K562 (cell line): ENCODE measurements at regions not wholly inside any gene's neighbourhood (a gene's known extent, or its start where the extent isn't known, plus 50 kb on each side); places are given as distances from the start of the nearest gene placed in this dataset.

Experiments
- ATAC-seq: fragments of 200-7000 bp; cut with Tn5 transposase; 3 replicates; pipeline ENCODE4 v1.9.1; 2020; ENCODE audit warnings: moderate library complexity
- BruUV-seq: library from RNA; stranded (reverse); fragments of 400-500 nt; replicated peaks from 2 replicates; lab custom pipeline; 2021; lab: Mats Ljungman, UMichigan
- CTCF ChIA-PET: fragments of 300-600 bp; formaldehyde crosslinking; extraction: SDS; loops from one replicate; lab custom pipeline; 2021; ENCODE audit warnings: low intra/inter-chr PET ratio; lab: Yijun Ruan, JAX
- POLR2A ChIA-PET: fragments of 300-600, 350-650 bp; sonication (Branson Sonifier 250); formaldehyde crosslinking; extraction: SDS; loops from one replicate; lab custom pipeline; 2021; ENCODE audit warnings: antibody characterized with exemption, inconsistent platforms; lab: Yijun Ruan, JAX
- DNase-seq, 4 experiments: peaks; one replicate each; pipeline versions ENCODE4 v3.0.0 to v3.0.0-alpha.2; 2011 to 2018; ENCODE audit warnings: low spot score in 3 of 4, mixed read lengths in 3 of 4; ENCODE audit errors: extremely low read depth in 1 of 4
- FAIRE-seq: peaks from 2 replicates; lab custom pipeline; 2011; peaks lifted over from hg19 to GRCh38; lab: Jason Lieb, UNC
- H2AFZ ChIP-seq: 2 replicates; pipeline ENCODE4 v1.6.0; 2011; ENCODE audit warnings: low read depth, low read length, control low read depth, inconsistent platforms
- H3K27ac ChIP-seq: fragments of 200-600 bp; 3 replicates; pipeline ENCODE4 v1.8.0; 2011; ENCODE audit warnings: low read depth, mild to moderate bottlenecking, control low read depth, inconsistent platforms, low read length, moderate library complexity, mixed read lengths; ENCODE audit errors: extremely low read depth
- H3K27me3 ChIP-seq, 2 experiments: fragments of 300-600 bp in 1 of 2; 2 replicates in 1 of 2; 3 replicates in 1 of 2; pipeline versions ENCODE4 v1.6.0 to v1.8.0; 2011; ENCODE audit warnings: inconsistent platforms in 2 of 2, low read length in 2 of 2, mild to moderate bottlenecking in 1 of 2, mixed read lengths in 1 of 2, moderate library complexity in 1 of 2; ENCODE audit not compliant: control insufficient read depth in 2 of 2, insufficient read depth in 2 of 2
- H3K36me3 ChIP-seq: fragments of 300-600 bp; 3 replicates; pipeline ENCODE4 v1.8.0; 2011; ENCODE audit warnings: mild to moderate bottlenecking, low read length, inconsistent platforms; ENCODE audit not compliant: control insufficient read depth, insufficient read depth
- H3K4me1 ChIP-seq, 2 experiments: fragments of 200-600 bp in 1 of 2; replicated peaks in 1 of 2; 2 replicates in 1 of 2; 3 replicates in 1 of 2; pipeline versions ENCODE4 v1.5.1 to v1.8.0; 2011; ENCODE audit warnings: inconsistent platforms in 2 of 2, low read length in 2 of 2, mild to moderate bottlenecking in 1 of 2, mixed read lengths in 1 of 2, moderate library complexity in 1 of 2; ENCODE audit not compliant: control insufficient read depth in 2 of 2, insufficient read depth in 2 of 2
- H3K4me2 ChIP-seq: 2 replicates; pipeline ENCODE4 v1.6.1; 2011; ENCODE audit warnings: low read length, control low read depth, inconsistent platforms, mixed read lengths; ENCODE audit not compliant: insufficient read depth
- H3K4me3 ChIP-seq: fragments of 200-600 bp; sonication (generic), shearing (Covaris generic); 2 replicates; pipeline ENCODE4 v1.5.1; 2016; ENCODE audit warnings: control low read depth, inconsistent platforms
- H3K79me2 ChIP-seq: fragments of 200-600 bp; 3 replicates; pipeline ENCODE4 v1.8.0; 2011; ENCODE audit warnings: low read length, inconsistent platforms; ENCODE audit not compliant: control insufficient read depth, insufficient read depth
- H3K9ac ChIP-seq, 2 experiments: 2 replicates each; pipeline versions ENCODE4 v1.6.0 to v1.6.1; 2011; ENCODE audit warnings: low read depth in 2 of 2, low read length in 2 of 2, control low read depth in 1 of 2, inconsistent platforms in 1 of 2, mild to moderate bottlenecking in 1 of 2, mixed read lengths in 1 of 2; ENCODE audit not compliant: insufficient read depth in 1 of 2
- H3K9me1 ChIP-seq: one replicate; pipeline ENCODE4 v1.6.0; 2011; ENCODE audit warnings: inconsistent platforms, mild to moderate bottlenecking, low read length, moderate library complexity; ENCODE audit not compliant: control insufficient read depth, insufficient read depth
- H3K9me3 ChIP-seq: replicated peaks from 2 replicates; pipeline ENCODE4 v1.5.1; 2011; ENCODE audit warnings: low read depth, low read length, inconsistent platforms; ENCODE audit not compliant: control insufficient read depth, insufficient read depth
- H4K20me1 ChIP-seq: replicated peaks from 2 replicates; pipeline ENCODE4 v1.6.1; 2011; ENCODE audit warnings: low read length, inconsistent platforms, mixed read lengths; ENCODE audit not compliant: control insufficient read depth, insufficient read depth
- ASH1L ChIP-seq: fragments of 450-650 bp; IDR thresholded peaks from 2 replicates; pipeline ENCODE4 v1.6.1; 2018; ENCODE audit warnings: borderline replicate concordance, mild to moderate bottlenecking, low read depth; ENCODE audit not compliant: partially characterized antibody
- BRD9 ChIP-seq: fragments of 450-650 bp; IDR thresholded peaks from 2 replicates; pipeline ENCODE4 v1.6.1; 2018; ENCODE audit warnings: low read depth; ENCODE audit not compliant: partially characterized antibody
- DDX20 ChIP-seq: fragments of 450-650 bp; IDR thresholded peaks from 2 replicates; pipeline ENCODE4 v1.6.1; 2016; ENCODE audit warnings: missing genetic modification characterization, low read depth, mild to moderate bottlenecking, missing compliant biosample characterization, moderate library complexity
- KLF13 ChIP-seq: fragments of 450-650 bp; IDR thresholded peaks from 2 replicates; pipeline ENCODE4 v1.6.1; 2016; ENCODE audit warnings: missing genetic modification characterization, low read depth, mild to moderate bottlenecking, missing compliant biosample characterization, moderate library complexity, borderline replicate concordance
- MECOM ChIP-seq: fragments of 250-450 bp; sonication (Bioruptor Pico); IDR thresholded peaks from 2 replicates; pipeline ENCODE4 v1.8.0; 2022; ENCODE audit warnings: inconsistent platforms
- MTA2 ChIP-seq: fragments of 450-650 bp; IDR thresholded peaks from 2 replicates; pipeline ENCODE4 v1.6.1; 2016; ENCODE audit warnings: low read depth
- PHF21A ChIP-seq: fragments of 450-650 bp; IDR thresholded peaks from 2 replicates; pipeline ENCODE4 v1.6.1; 2017; ENCODE audit warnings: low read depth, borderline replicate concordance
- SP1 ChIP-seq: sonication (generic); formaldehyde crosslinking; IDR thresholded peaks from 2 replicates; pipeline ENCODE4 v1.8.1; 2022; ENCODE audit warnings: mild to moderate bottlenecking, missing genetic modification reagents
- ZNF134 ChIP-seq: fragments of 250-450 bp; sonication (Bioruptor Pico); conservative IDR thresholded peaks from 2 replicates; pipeline ENCODE4 v1.4.0; 2020
- ZSCAN32 ChIP-seq: fragments of 450-650 bp; formaldehyde crosslinking; IDR thresholded peaks from 2 replicates; pipeline ENCODE4 v1.4.0; 2020; ENCODE audit warnings: mild to moderate bottlenecking, moderate library complexity
- WGBS: fragments of 100-300 bp; shearing (Covaris generic); methylation state at CpG from one replicate; pipeline ENCODE4 v1.1.6; 2016; ENCODE audit warnings: low coverage, mixed read lengths; ENCODE audit not compliant: insufficient coverage; ENCODE audit errors: missing lambda C conversion rate; 5-methylcytosine and 5-hydroxymethylcytosine counted together
- in situ Hi-C: fragments of 300-500 bp; cut with MboI; formaldehyde crosslinking; loops from 4 replicates; pipeline ENCODE4 v1.15.0; 2018; ENCODE audit warnings: inconsistent platforms, mixed read lengths
- intact Hi-C: fragments of 100-400 bp; cut with micrococcal nuclease; formaldehyde crosslinking; loops from 2 replicates; pipeline ENCODE4 v1.14.2; 2022
- TF ChIP-seq, protein P1 (sequence below), 3 experiments: fragments of 200-800 bp in 1 of 3; fragments of 250-450 bp in 1 of 3; fragments of 450-650 bp in 1 of 3; sonication (Bioruptor Pico) in 1 of 3; sonication (Bioruptor generic) in 1 of 3; formaldehyde crosslinking in 1 of 3; IDR thresholded peaks; 2 replicates each; pipeline versions ENCODE4 v1.6.1 to v1.8.0; 2016 to 2022; ENCODE audit warnings: mild to moderate bottlenecking in 2 of 3, missing genetic modification characterization in 2 of 3, missing compliant biosample characterization in 1 of 3, moderate library complexity in 1 of 3
- TF ChIP-seq, protein P2 (sequence below): fragments of 250-450 bp; sonication (Bioruptor Pico); IDR thresholded peaks from 2 replicates; pipeline ENCODE4 v1.4.0; 2020

DNA sequence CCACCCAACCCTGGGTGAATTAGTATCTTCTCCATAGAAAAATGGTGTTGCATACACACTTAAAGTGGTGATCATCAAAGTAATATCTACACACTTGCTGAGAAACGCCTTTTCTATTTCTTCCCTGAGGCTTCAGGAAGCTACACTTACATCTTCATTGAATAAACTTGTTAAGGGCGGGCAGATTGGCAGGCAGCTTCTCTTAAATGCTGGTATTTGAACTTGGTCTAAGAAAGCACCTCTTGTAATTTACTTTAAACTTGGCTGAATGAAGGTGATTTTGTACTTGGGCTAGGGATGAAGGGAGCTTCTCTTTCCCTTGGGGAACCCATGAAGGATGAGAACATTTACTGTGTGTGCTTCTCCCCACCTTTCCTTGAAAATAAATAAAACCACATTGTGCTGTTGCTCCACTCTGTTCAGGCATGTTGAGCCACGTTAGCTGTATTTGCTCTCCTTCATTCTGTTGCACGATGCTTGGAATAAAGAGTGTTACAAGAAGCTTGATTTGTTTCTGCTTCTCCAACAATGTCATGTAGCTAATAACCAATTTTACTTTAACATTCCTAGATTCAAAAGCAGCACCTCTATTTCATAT, 430.1 kb downstream of the ANKRD50 start:
- ChIA-PET POLR2A (no interaction called here), CTCF (interaction anchor here (0.6 kb wide), 1 partner anchor 1964 kb away, joined by 3 read pairs; no protein-coding TSS in a partner anchor)
- H3K9me3 ChIP-seq: 0 out of 2 replicates have a peak, but pooled peaks cover 2% of the 10 kb centered on the region
- 2% methylated on average over 4 of the region's 4 CpGs for WGBS
- no peaks in the 10 kb centered on the region for H3K79me2 ChIP-seq
- H3K36me3 ChIP-seq: no peaks in the 10 kb centered on the region
- H3K9ac ChIP-seq: no peak overlapping the region
- BruUV-seq: no TSS peak
- ATAC-seq (no peak), FAIRE-seq (no peak), DNase-seq (no peak)
- in situ Hi-C loops (no loop called here), intact Hi-C loops (no loop called here)
- H3K4me3 ChIP-seq: no peak overlapping the region
- H3K9me1 ChIP-seq: no peaks in the 10 kb centered on the region
- H3K27ac ChIP-seq: no peak overlapping the region
- no peaks in the 10 kb centered on the region for H4K20me1 ChIP-seq
- no peaks in the 10 kb centered on the region for H3K4me1 ChIP-seq
- no peak overlapping the region for H3K4me2 ChIP-seq
- H2AFZ ChIP-seq: no peak overlapping the region
- no peaks in the 10 kb centered on the region for H3K27me3 ChIP-seq
- TF ChIP-seq DDX20 (tag): no peak
- TF ChIP-seq SP1: no peak
- TF ChIP-seq ASH1L: no peak
- TF ChIP-seq, protein P1, sequence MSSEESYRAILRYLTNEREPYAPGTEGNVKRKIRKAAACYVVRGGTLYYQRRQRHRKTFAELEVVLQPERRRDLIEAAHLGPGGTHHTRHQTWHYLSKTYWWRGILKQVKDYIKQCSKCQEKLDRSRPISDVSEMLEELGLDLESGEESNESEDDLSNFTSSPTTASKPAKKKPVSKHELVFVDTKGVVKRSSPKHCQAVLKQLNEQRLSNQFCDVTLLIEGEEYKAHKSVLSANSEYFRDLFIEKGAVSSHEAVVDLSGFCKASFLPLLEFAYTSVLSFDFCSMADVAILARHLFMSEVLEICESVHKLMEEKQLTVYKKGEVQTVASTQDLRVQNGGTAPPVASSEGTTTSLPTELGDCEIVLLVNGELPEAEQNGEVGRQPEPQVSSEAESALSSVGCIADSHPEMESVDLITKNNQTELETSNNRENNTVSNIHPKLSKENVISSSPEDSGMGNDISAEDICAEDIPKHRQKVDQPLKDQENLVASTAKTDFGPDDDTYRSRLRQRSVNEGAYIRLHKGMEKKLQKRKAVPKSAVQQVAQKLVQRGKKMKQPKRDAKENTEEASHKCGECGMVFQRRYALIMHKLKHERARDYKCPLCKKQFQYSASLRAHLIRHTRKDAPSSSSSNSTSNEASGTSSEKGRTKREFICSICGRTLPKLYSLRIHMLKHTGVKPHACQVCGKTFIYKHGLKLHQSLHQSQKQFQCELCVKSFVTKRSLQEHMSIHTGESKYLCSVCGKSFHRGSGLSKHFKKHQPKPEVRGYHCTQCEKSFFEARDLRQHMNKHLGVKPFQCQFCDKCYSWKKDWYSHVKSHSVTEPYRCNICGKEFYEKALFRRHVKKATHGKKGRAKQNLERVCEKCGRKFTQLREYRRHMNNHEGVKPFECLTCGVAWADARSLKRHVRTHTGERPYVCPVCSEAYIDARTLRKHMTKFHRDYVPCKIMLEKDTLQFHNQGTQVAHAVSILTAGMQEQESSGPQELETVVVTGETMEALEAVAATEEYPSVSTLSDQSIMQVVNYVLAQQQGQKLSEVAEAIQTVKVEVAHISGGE (CRISPR knock-in tag; IDR thresholded peaks at IDR 0.05): no peak
- TF ChIP-seq ZNF134 (CRISPR knock-in tag): no peak
- TF ChIP-seq MTA2: no peak
- TF ChIP-seq BRD9: no peak
- TF ChIP-seq, protein P2, sequence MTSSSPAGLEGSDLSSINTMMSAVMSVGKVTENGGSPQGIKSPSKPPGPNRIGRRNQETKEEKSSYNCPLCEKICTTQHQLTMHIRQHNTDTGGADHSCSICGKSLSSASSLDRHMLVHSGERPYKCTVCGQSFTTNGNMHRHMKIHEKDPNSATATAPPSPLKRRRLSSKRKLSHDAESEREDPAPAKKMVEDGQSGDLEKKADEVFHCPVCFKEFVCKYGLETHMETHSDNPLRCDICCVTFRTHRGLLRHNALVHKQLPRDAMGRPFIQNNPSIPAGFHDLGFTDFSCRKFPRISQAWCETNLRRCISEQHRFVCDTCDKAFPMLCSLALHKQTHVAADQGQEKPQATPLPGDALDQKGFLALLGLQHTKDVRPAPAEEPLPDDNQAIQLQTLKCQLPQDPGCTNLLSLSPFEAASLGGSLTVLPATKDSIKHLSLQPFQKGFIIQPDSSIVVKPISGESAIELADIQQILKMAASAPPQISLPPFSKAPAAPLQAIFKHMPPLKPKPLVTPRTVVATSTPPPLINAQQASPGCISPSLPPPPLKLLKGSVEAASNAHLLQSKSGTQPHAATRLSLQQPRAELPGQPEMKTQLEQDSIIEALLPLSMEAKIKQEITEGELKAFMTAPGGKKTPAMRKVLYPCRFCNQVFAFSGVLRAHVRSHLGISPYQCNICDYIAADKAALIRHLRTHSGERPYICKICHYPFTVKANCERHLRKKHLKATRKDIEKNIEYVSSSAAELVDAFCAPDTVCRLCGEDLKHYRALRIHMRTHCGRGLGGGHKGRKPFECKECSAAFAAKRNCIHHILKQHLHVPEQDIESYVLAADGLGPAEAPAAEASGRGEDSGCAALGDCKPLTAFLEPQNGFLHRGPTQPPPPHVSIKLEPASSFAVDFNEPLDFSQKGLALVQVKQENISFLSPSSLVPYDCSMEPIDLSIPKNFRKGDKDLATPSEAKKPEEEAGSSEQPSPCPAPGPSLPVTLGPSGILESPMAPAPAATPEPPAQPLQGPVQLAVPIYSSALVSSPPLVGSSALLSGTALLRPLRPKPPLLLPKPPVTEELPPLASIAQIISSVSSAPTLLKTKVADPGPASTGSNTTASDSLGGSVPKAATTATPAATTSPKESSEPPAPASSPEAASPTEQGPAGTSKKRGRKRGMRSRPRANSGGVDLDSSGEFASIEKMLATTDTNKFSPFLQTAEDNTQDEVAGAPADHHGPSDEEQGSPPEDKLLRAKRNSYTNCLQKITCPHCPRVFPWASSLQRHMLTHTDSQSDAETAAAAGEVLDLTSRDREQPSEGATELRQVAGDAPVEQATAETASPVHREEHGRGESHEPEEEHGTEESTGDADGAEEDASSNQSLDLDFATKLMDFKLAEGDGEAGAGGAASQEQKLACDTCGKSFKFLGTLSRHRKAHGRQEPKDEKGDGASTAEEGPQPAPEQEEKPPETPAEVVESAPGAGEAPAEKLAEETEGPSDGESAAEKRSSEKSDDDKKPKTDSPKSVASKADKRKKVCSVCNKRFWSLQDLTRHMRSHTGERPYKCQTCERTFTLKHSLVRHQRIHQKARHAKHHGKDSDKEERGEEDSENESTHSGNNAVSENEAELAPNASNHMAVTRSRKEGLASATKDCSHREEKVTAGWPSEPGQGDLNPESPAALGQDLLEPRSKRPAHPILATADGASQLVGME (CRISPR knock-in tag): no peak
- TF ChIP-seq ZSCAN32: no peak
- TF ChIP-seq PHF21A: no peak
- TF ChIP-seq MECOM (CRISPR knock-in tag): no peak
- TF ChIP-seq KLF13 (tag): no peak
